ENCODE measurements at regions not wholly inside any gene's neighbourhood (a gene's known extent, or its start where the extent isn't known, plus 50 kb on each side); places are given as distances from the start of the nearest gene placed in this dataset.

DNA sequence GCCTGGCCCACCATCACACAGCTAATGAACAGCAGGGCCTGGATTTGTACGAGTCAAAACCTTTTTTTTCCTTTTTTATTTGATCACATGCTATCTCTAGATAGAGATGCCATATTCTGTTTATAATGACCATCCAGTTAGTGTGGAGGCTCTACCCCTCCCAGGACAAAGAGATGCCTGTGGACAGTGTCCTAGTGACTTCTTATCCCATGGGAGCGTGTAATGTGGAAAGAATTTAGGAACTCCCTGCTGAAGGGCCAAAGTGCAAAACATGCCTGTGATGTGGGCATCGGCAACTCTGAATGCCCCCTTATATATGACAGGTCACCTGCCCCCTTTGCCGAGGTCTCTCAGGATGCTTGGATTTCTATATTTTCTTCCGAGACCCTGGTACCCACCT, 292.2 kb downstream of the RRAGC start:
- DNase-seq (ENCODE audit: low read depth), result no peak
- no peak overlapping the region for H3K4me3 ChIP-seq (ENCODE audit: low read depth, low read length)
- TF ChIP-seq, protein P1, sequence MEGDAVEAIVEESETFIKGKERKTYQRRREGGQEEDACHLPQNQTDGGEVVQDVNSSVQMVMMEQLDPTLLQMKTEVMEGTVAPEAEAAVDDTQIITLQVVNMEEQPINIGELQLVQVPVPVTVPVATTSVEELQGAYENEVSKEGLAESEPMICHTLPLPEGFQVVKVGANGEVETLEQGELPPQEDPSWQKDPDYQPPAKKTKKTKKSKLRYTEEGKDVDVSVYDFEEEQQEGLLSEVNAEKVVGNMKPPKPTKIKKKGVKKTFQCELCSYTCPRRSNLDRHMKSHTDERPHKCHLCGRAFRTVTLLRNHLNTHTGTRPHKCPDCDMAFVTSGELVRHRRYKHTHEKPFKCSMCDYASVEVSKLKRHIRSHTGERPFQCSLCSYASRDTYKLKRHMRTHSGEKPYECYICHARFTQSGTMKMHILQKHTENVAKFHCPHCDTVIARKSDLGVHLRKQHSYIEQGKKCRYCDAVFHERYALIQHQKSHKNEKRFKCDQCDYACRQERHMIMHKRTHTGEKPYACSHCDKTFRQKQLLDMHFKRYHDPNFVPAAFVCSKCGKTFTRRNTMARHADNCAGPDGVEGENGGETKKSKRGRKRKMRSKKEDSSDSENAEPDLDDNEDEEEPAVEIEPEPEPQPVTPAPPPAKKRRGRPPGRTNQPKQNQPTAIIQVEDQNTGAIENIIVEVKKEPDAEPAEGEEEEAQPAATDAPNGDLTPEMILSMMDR (conservative IDR thresholded peaks at IDR 0.05; ENCODE audit: low read depth, low read length), result no peak

DNA sequence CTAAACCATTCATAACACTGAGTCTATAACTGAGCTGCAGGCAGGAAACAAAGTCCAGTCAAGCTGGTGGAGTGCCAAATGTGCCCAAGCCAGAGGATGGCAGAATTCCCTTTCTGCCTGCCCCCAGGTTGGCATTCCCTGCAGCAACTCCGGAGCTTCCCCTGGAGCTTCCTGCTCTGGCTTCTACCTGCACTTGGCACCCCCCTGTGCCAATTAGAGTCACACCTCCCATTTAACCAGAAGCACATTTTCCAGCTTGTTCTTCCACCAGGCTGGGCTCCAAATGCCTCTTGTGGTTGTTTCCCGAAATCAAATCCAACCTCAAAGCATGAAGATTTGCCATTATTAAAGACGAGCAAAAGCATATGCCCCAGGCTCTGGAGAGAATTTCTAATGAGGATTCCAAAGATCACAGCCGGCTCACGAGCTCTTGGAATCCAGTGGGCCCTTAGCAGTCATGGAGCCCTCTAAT, 294.5 kb downstream of the RRAGC start:
- TF ChIP-seq, protein P1 (conservative IDR thresholded peaks at IDR 0.05; ENCODE audit: low read depth, low read length), result no peak
- no peak for DNase-seq (ENCODE audit: low read depth)
- no peak overlapping the region for H3K4me3 ChIP-seq (ENCODE audit: low read depth, low read length)

- TF ChIP-seq, protein P1 (conservative IDR thresholded peaks at IDR 0.05; ENCODE audit: low read depth, low read length), result no peak
- no peak for DNase-seq (ENCODE audit: low read depth)
- no peak overlapping the region for H3K4me3 ChIP-seq (ENCODE audit: low read depth, low read length)
Observed at GRCh38 chr1:38563942-38564735, 295.4 kb downstream of the RRAGC start.

DNA sequence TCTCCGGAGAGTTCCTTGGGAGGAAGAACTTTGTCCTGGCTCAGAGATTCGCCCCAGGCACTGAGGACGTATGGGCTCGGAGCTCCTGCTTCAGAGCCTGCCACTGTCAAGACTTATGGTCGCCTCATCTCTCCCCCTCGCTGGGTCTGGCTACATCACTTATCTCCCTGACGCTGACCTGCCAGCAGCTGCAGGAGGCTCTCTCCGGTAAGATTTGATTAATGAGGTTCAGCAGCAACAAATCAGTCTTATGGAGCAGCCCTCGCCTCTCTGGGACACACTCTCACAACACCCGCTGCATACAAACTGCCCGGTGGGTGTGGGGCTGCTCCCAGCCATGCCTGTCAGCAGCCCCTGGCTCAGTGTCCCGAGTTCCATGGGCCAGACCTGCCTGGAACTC, 297.8 kb downstream of the RRAGC start:
- H3K4me3 ChIP-seq (ENCODE audit: low read depth, low read length), result no peak overlapping the region
- TF ChIP-seq, protein P1 (conservative IDR thresholded peaks at IDR 0.05; ENCODE audit: low read depth, low read length), result no peak
- DNase-seq (ENCODE audit: low read depth), result no peak

- H3K4me3 ChIP-seq (ENCODE audit: low read depth, low read length), result no peak overlapping the region
- no peak for DNase-seq (ENCODE audit: low read depth)
- TF ChIP-seq, protein P1 (conservative IDR thresholded peaks at IDR 0.05; ENCODE audit: low read depth, low read length), result no peak
Observed at GRCh38 chr1:38561110-38561509, 298.5 kb downstream of the RRAGC start.

GRCh38 chr1:38560457-38560856, 299.1 kb downstream of the RRAGC start:
- TF ChIP-seq, protein P1 (conservative IDR thresholded peaks at IDR 0.05; ENCODE audit: low read depth, low read length), result no peak
- no peak overlapping the region for H3K4me3 ChIP-seq (ENCODE audit: low read depth, low read length)
- no peak for DNase-seq (ENCODE audit: low read depth)
